ENCODE measurements at regions not wholly inside any gene's neighbourhood (a gene's known extent, or its start where the extent isn't known, plus 50 kb on each side); places are given as distances from the start of the nearest gene placed in this dataset.

DNA sequence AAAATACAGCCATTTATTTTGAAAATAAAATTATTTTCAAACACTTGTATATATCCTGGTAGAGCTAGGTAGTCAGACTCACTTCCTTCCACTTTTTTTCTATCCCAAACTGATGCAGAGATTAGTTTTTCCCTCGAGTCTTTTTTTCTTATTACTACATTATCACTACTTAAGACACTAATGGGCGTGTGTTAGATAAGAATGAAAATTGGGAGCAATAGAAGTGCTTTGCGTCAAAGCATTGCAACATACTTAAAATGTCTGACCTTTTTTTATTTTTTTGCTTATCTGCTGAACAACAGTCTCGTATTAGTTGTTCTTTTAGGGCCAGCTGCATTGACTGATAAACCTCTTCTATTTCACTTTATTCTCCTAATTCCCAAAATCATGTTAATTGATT, 1278.7 kb downstream of the CDH12 start:
- TF ChIP-seq GTF2F1 (IDR thresholded peaks at IDR 0.05; ENCODE audit: low read length) (no peak), CHD4 (IDR thresholded peaks at IDR 0.05; ENCODE audit: borderline replicate concordance, low read length) (no peak), HNRNPLL (IDR thresholded peaks at IDR 0.05; ENCODE audit: low read depth, low read length, poor library complexity, severe bottlenecking) (no peak), CEBPZ (IDR thresholded peaks at IDR 0.05; ENCODE audit: low read length) (no peak), CREB1 (IDR thresholded peaks at IDR 0.05) (no peak), CREB1 (CRISPR knock-in tag; IDR thresholded peaks at IDR 0.05) (no peak), MAFK (conservative IDR thresholded peaks at IDR 0.05 in 1 of 2, IDR thresholded peaks at IDR 0.05 in 1 of 2; ENCODE audit: low read length in 2 of 2) (no peak), TCF7L2 (IDR thresholded peaks at IDR 0.05; ENCODE audit: low read depth, low read length) (no peak), NR2C2 (CRISPR knock-in tag; IDR thresholded peaks at IDR 0.05; ENCODE audit: borderline replicate concordance) (no peak), NFKBIZ (CRISPR knock-in tag; IDR thresholded peaks at IDR 0.05) (no peak)
- TF ChIP-seq, protein P1, sequence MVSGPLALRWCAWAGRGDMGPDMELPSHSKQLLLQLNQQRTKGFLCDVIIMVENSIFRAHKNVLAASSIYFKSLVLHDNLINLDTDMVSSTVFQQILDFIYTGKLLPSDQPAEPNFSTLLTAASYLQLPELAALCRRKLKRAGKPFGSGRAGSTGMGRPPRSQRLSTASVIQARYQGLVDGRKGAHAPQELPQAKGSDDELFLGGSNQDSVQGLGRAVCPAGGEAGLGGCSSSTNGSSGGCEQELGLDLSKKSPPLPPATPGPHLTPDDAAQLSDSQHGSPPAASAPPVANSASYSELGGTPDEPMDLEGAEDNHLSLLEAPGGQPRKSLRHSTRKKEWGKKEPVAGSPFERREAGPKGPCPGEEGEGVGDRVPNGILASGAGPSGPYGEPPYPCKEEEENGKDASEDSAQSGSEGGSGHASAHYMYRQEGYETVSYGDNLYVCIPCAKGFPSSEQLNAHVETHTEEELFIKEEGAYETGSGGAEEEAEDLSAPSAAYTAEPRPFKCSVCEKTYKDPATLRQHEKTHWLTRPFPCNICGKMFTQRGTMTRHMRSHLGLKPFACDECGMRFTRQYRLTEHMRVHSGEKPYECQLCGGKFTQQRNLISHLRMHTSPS (CRISPR knock-in tag; IDR thresholded peaks at IDR 0.05; ENCODE audit: low read depth), result no peak
- TF ChIP-seq, protein P2, sequence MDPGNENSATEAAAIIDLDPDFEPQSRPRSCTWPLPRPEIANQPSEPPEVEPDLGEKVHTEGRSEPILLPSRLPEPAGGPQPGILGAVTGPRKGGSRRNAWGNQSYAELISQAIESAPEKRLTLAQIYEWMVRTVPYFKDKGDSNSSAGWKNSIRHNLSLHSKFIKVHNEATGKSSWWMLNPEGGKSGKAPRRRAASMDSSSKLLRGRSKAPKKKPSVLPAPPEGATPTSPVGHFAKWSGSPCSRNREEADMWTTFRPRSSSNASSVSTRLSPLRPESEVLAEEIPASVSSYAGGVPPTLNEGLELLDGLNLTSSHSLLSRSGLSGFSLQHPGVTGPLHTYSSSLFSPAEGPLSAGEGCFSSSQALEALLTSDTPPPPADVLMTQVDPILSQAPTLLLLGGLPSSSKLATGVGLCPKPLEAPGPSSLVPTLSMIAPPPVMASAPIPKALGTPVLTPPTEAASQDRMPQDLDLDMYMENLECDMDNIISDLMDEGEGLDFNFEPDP (CRISPR knock-in tag; conservative IDR thresholded peaks at IDR 0.05), result no peak
- TF ChIP-seq, protein P3, sequence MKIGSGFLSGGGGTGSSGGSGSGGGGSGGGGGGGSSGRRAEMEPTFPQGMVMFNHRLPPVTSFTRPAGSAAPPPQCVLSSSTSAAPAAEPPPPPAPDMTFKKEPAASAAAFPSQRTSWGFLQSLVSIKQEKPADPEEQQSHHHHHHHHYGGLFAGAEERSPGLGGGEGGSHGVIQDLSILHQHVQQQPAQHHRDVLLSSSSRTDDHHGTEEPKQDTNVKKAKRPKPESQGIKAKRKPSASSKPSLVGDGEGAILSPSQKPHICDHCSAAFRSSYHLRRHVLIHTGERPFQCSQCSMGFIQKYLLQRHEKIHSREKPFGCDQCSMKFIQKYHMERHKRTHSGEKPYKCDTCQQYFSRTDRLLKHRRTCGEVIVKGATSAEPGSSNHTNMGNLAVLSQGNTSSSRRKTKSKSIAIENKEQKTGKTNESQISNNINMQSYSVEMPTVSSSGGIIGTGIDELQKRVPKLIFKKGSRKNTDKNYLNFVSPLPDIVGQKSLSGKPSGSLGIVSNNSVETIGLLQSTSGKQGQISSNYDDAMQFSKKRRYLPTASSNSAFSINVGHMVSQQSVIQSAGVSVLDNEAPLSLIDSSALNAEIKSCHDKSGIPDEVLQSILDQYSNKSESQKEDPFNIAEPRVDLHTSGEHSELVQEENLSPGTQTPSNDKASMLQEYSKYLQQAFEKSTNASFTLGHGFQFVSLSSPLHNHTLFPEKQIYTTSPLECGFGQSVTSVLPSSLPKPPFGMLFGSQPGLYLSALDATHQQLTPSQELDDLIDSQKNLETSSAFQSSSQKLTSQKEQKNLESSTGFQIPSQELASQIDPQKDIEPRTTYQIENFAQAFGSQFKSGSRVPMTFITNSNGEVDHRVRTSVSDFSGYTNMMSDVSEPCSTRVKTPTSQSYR (CRISPR knock-in tag; IDR thresholded peaks at IDR 0.05; ENCODE audit: borderline replicate concordance), result no peak
